ENCODE measurements at regions not wholly inside any gene's neighbourhood (a gene's known extent, or its start where the extent isn't known, plus 50 kb on each side); places are given as distances from the start of the nearest gene placed in this dataset.

- TF ChIP-seq, protein P1, sequence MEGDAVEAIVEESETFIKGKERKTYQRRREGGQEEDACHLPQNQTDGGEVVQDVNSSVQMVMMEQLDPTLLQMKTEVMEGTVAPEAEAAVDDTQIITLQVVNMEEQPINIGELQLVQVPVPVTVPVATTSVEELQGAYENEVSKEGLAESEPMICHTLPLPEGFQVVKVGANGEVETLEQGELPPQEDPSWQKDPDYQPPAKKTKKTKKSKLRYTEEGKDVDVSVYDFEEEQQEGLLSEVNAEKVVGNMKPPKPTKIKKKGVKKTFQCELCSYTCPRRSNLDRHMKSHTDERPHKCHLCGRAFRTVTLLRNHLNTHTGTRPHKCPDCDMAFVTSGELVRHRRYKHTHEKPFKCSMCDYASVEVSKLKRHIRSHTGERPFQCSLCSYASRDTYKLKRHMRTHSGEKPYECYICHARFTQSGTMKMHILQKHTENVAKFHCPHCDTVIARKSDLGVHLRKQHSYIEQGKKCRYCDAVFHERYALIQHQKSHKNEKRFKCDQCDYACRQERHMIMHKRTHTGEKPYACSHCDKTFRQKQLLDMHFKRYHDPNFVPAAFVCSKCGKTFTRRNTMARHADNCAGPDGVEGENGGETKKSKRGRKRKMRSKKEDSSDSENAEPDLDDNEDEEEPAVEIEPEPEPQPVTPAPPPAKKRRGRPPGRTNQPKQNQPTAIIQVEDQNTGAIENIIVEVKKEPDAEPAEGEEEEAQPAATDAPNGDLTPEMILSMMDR (IDR thresholded peaks at IDR 0.05 in 4 of 5, conservative IDR thresholded peaks at IDR 0.05 in 1 of 5), result no peak
- no peak for TF ChIP-seq POLR2A (IDR thresholded peaks at IDR 0.05)
These were observed 115.1 kb downstream of the SLC30A10 start for GRCh38 chr1:219813294-219813693.
